NB4 (cell line): ENCODE measurements at regions not wholly inside any gene's neighbourhood (a gene's known extent, or its start where the extent isn't known, plus 50 kb on each side); places are given as distances from the start of the nearest gene placed in this dataset.

ENCODE experiments used
- CTCF ChIP-seq: IDR thresholded peaks from one replicate; pipeline ENCODE4 v1.5.1; 2012; ENCODE audit warnings: low read depth, low read length
- MAX ChIP-seq: IDR thresholded peaks from 2 replicates; pipeline ENCODE4 v1.6.1; 2011; ENCODE audit warnings: low read depth, low read length
- MYC ChIP-seq: IDR thresholded peaks from 2 replicates; pipeline ENCODE4 v1.6.1; 2011; ENCODE audit warnings: low read depth, low read length
- POLR2A ChIP-seq: IDR thresholded peaks from 2 replicates; pipeline ENCODE4 v1.6.1; 2011; ENCODE audit warnings: mild to moderate bottlenecking; ENCODE audit not compliant: insufficient read length; ENCODE audit errors: extremely low read depth

GRCh38 chr5:100423330-100423729, 111.8 kb upstream of the FAM174A start:
- TF ChIP-seq POLR2A: no peak
- no peak for TF ChIP-seq CTCF
- TF ChIP-seq MAX: no peak
- no peak for TF ChIP-seq MYC
